Epithelial cell of proximal tubule (primary cell): ENCODE measurements at regions not wholly inside any gene's neighbourhood (a gene's known extent, or its start where the extent isn't known, plus 50 kb on each side); places are given as distances from the start of the nearest gene placed in this dataset.

Experiments used
- DNase-seq: peaks from one replicate; pipeline ENCODE4 v3.0.0-alpha.2; 2011; ENCODE audit warnings: low read depth
- H3K4me3 ChIP-seq: 2 replicates; pipeline ENCODE4 v1.5.1; 2011; ENCODE audit warnings: low read depth, mild to moderate bottlenecking, low read length
- CTCF ChIP-seq: conservative IDR thresholded peaks from 2 replicates; pipeline ENCODE4 v1.5.1; 2012; ENCODE audit warnings: low read depth, mild to moderate bottlenecking, low read length

- no peak for DNase-seq
- TF ChIP-seq CTCF = no peak
- H3K4me3 ChIP-seq = no peak overlapping the region
Measured at GRCh38 chrX:36753602-36754001, 254.6 kb upstream of the FAM47C start.

GRCh38 chrX:36787752-36788151 is 220.4 kb upstream of the FAM47C start:
- no peak overlapping the region for H3K4me3 ChIP-seq
- DNase-seq = no peak
- no peak for TF ChIP-seq CTCF

GRCh38 chrX:36803151-36803550 is 205.0 kb upstream of the FAM47C start:
- no peak overlapping the region for H3K4me3 ChIP-seq
- no peak for TF ChIP-seq CTCF
- no peak for DNase-seq

GRCh38 chrX:36804066-36804465 is 204.1 kb upstream of the FAM47C start:
- no peak for TF ChIP-seq CTCF
- DNase-seq = no peak
- H3K4me3 ChIP-seq = no peak overlapping the region

- no peak for TF ChIP-seq CTCF
- H3K4me3 ChIP-seq = no peak overlapping the region
- DNase-seq = no peak
Measured at GRCh38 chrX:36844857-36845256, 163.3 kb upstream of the FAM47C start.

GRCh38 chrX:36847496-36847895 is 160.7 kb upstream of the FAM47C start:
- no peak for TF ChIP-seq CTCF
- H3K4me3 ChIP-seq = no peak overlapping the region
- DNase-seq = no peak

- no peak for DNase-seq
- no peak for TF ChIP-seq CTCF
- H3K4me3 ChIP-seq = no peak overlapping the region
Measured at GRCh38 chrX:36849407-36849806, 158.8 kb upstream of the FAM47C start.
